ENCODE measurements at regions not wholly inside any gene's neighbourhood (a gene's known extent, or its start where the extent isn't known, plus 50 kb on each side); places are given as distances from the start of the nearest gene placed in this dataset.

GRCh38 chr20:50287512-50287911 lies 96.9 kb downstream of the CEBPB start:
- TF ChIP-seq POLR2AphosphoS5 (IDR thresholded peaks at IDR 0.05; ENCODE audit: low read depth, low read length) (no peak), TAF1 (IDR thresholded peaks at IDR 0.05; ENCODE audit: borderline replicate concordance, low read depth, low read length) (no peak)

All from GM12892 (cell line).